Neutrophil (primary cell): ENCODE measurements at regions not wholly inside any gene's neighbourhood (a gene's known extent, or its start where the extent isn't known, plus 50 kb on each side); places are given as distances from the start of the nearest gene placed in this dataset.

Source experiments
- H3K27ac ChIP-seq: fragments of 200-600 bp; sonication (generic); 2 replicates; pipeline ENCODE4 v1.5.1; 2016; ENCODE audit warnings: mild to moderate bottlenecking, moderate library complexity
- H3K27me3 ChIP-seq: fragments of 200-600 bp; sonication (generic); 2 replicates; pipeline ENCODE4 v1.6.0; 2016; ENCODE audit warnings: mild to moderate bottlenecking
- H3K36me3 ChIP-seq: fragments of 200-600 bp; sonication (generic); 2 replicates; pipeline ENCODE4 v1.5.1; 2017
- H3K4me1 ChIP-seq, 2 experiments: fragments of 200-600 bp in 1 of 2; sonication (generic) in 1 of 2; 1 replicate in 1 of 2; 2 replicates in 1 of 2; pipeline versions ENCODE4 v1.5.1 to v1.6.1; 2013 to 2016; ENCODE audit warnings: low read depth in 1 of 2, low read length in 1 of 2, mild to moderate bottlenecking in 1 of 2, moderate library complexity in 1 of 2; ENCODE audit not compliant: control insufficient read depth in 1 of 2, insufficient read depth in 1 of 2
- H3K4me3 ChIP-seq, 2 experiments: fragments of 200-600 bp in 1 of 2; sonication (generic) in 1 of 2; 1 replicate in 1 of 2; 2 replicates in 1 of 2; pipeline ENCODE4 v1.5.1; 2013 to 2016; ENCODE audit warnings: low read depth in 1 of 2, low read length in 1 of 2, mild to moderate bottlenecking in 1 of 2, moderate library complexity in 1 of 2
- H3K9me3 ChIP-seq: fragments of 200-600 bp; sonication (generic); 2 replicates; pipeline ENCODE4 v1.5.1; 2016
- TF ChIP-seq, protein P1 (sequence below): fragments of 200-600 bp; sonication (generic); IDR thresholded peaks from 2 replicates; pipeline ENCODE4 v1.5.1; 2016; ENCODE audit warnings: antibody characterized with exemption

DNA sequence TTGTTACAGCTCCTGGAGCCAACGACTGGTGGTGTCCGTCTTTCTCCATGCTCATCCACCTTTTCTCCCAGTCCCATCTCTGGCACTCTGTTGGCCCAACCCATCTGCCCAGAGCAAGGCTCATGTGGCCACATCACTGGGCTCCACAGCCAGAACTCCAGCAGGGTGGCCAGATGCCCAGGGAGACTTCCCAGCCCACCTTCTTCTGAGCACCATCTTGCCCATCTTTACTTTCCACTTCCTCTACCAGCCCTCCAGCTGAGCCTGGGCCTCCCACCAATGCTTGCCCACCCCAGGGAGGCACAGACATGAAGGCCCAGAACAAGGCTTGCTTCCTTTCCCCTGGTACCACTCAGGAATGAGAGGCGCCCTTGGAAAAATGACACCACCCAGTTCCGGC is 116.8 kb downstream of the BUD13 start:
- H3K27ac ChIP-seq = no peak overlapping the region
- no peaks in the 10 kb centered on the region for H3K36me3 ChIP-seq
- peaks cover 10% of the 10 kb centered on the region for H3K27me3 ChIP-seq
- H3K9me3 ChIP-seq = no peaks in the 10 kb centered on the region
- H3K4me3 ChIP-seq = no peak overlapping the region
- H3K4me1 ChIP-seq = no peaks in the 10 kb centered on the region
- TF ChIP-seq, protein P1, sequence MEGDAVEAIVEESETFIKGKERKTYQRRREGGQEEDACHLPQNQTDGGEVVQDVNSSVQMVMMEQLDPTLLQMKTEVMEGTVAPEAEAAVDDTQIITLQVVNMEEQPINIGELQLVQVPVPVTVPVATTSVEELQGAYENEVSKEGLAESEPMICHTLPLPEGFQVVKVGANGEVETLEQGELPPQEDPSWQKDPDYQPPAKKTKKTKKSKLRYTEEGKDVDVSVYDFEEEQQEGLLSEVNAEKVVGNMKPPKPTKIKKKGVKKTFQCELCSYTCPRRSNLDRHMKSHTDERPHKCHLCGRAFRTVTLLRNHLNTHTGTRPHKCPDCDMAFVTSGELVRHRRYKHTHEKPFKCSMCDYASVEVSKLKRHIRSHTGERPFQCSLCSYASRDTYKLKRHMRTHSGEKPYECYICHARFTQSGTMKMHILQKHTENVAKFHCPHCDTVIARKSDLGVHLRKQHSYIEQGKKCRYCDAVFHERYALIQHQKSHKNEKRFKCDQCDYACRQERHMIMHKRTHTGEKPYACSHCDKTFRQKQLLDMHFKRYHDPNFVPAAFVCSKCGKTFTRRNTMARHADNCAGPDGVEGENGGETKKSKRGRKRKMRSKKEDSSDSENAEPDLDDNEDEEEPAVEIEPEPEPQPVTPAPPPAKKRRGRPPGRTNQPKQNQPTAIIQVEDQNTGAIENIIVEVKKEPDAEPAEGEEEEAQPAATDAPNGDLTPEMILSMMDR = no peak

DNA sequence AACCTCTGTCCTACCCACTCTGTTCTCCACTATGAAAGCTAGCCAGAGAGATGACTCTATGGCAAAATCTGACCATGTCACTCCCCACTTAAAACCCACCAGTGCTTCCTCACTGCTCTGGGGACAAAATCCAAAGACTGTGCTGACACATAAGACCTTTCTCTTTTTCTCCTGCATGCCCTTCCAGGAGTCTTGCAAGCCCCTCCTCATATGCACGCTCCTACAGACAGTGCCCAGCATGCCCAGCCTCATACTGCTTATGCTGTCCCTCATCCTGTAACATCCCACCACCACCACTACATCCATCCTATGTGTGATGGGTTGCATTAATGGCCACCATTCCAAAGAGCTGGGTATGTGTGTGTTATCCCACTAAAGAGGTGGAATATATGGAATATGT is 118.3 kb downstream of the BUD13 start:
- no peak overlapping the region for H3K4me3 ChIP-seq
- H3K4me1 ChIP-seq = no peaks in the 10 kb centered on the region
- TF ChIP-seq, protein P1 = no peak

DNA sequence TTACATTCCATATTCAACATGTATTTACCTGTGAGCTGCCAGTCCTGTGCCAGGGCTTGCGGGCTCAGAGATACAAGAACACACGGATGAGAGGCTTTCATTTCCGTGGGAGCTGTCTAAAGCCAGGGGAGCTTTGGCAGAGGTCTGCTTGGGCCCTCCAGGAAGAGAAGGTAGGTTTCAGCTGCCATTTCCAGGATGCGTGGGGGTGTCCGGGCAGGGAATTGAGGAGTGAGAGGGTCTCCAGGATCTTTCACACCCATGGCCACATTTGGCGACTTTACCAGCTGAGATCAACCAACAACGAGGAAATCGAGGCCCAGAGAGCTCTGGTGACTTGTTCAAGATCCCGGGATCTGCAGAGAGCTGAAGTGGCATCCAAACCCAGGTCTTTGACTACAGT is 119.6 kb downstream of the BUD13 start:
- Histone ChIP-seq H3K9me3 (no peaks in the 10 kb centered on the region), H3K4me3 (no peak overlapping the region), H3K4me1 (no peaks in the 10 kb centered on the region), H3K27me3 (peaks cover 15% of the 10 kb centered on the region), H3K36me3 (no peaks in the 10 kb centered on the region), H3K27ac (no peak overlapping the region)
- TF ChIP-seq, protein P1 = no peak

More for the DNA sequence above, 118.3 kb downstream of the BUD13 start:
- Histone ChIP-seq H3K9me3 (no peaks in the 10 kb centered on the region), H3K27me3 (peaks cover 15% of the 10 kb centered on the region), H3K27ac (no peak overlapping the region), H3K36me3 (no peaks in the 10 kb centered on the region)

DNA sequence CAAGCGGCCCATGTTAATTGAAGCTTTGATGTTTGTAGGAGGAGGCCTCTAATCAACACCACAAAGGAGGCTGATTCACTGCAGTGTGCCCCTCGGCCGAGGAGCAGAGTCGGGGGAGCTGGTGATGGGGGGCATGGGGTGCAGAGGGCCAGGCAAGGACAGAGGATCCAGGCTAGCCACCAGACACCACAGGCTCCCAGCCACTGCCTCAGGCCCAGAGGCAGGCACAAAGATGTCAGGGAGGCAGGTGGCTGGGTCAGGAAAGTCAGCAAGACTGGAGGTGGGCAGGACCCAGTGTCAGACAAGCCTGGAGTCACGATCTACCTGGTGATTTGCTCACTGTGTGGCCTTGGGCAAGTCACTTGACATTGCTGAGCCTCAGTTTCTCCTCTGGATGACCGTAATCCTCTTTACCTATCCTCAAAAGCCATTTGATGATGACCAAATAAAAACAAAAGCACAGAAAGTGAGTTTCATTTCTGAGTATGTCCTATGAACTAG is 121.0 kb downstream of the BUD13 start:
- no peaks in the 10 kb centered on the region for H3K9me3 ChIP-seq
- no peak overlapping the region for H3K4me3 ChIP-seq
- no peak overlapping the region for H3K27ac ChIP-seq
- no peaks in the 10 kb centered on the region for H3K4me1 ChIP-seq
- peaks cover 15% of the 10 kb centered on the region for H3K27me3 ChIP-seq
- no peaks in the 10 kb centered on the region for H3K36me3 ChIP-seq
- TF ChIP-seq, protein P1 = no peak

DNA sequence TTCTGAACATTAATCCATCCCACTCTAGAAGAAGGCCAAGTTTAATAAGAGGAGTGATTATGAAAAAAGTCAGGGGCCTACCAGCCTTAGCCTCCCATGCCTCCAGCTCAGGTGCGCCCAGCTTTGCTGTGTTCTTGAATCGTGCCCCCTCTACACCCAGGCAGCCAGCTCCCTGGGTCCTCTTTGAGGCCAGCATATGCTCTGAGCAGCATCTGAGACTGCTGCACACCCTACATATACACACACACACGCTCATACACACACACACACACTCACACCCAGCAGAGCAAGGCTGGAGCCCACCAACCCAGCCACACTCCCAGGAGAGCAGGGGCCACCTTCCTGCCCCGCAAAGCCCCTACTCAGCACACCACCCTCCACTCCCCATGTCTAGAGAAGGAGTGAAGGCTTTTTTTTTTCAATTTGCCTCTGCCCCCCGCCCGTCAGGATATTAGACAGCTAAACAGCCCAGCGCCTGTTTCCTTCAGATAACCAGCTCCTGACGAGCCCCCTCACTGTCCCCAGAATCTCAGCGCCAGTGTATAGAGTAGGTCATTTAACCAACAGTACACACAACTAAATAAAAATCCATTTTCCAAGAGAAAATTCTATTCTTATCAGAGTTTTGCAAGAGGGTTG is 121.6 kb downstream of the BUD13 start:
- Histone ChIP-seq H3K27ac (no peak overlapping the region), H3K4me3 (no peak overlapping the region), H3K27me3 (peaks cover 15% of the 10 kb centered on the region), H3K4me1 (no peaks in the 10 kb centered on the region), H3K9me3 (no peaks in the 10 kb centered on the region), H3K36me3 (no peaks in the 10 kb centered on the region)
- TF ChIP-seq, protein P1 = no peak
